HepG2 (cell line): ENCODE measurements at regions not wholly inside any gene's neighbourhood (a gene's known extent, or its start where the extent isn't known, plus 50 kb on each side); places are given as distances from the start of the nearest gene placed in this dataset.

Experiments used
- AGO1 ChIP-seq: fragments of 200-400 bp; formaldehyde crosslinking; IDR thresholded peaks from 2 replicates; pipeline ENCODE4 v1.6.1; 2017; ENCODE audit warnings: mild to moderate bottlenecking, low read depth, low read length, moderate library complexity; ENCODE audit not compliant: poor library complexity, severe bottlenecking
- ARID3A ChIP-seq: IDR thresholded peaks from 2 replicates; pipeline ENCODE4 v1.6.1; 2012; ENCODE audit warnings: low read depth, low read length, improper control_type of control experiment
- CREM ChIP-seq, 2 experiments: sonication (generic) in 1 of 2; formaldehyde crosslinking in 1 of 2; IDR thresholded peaks; 2 replicates each; pipeline versions ENCODE4 v1.4.0 to v1.6.1; 2016 to 2020; ENCODE audit warnings: antibody characterized with exemption in 1 of 2, mild to moderate bottlenecking in 1 of 2, missing genetic modification reagents in 1 of 2
- DBP ChIP-seq: sonication (generic); formaldehyde crosslinking; IDR thresholded peaks from 2 replicates; pipeline ENCODE4 v1.4.0; 2020; ENCODE audit warnings: missing genetic modification reagents; ENCODE audit errors: not compliant biosample characterization
- HNF4A ChIP-seq: sonication (generic); formaldehyde crosslinking; IDR thresholded peaks from 2 replicates; pipeline ENCODE4 v1.4.0; 2020; ENCODE audit warnings: missing genetic modification reagents
- SAP130 ChIP-seq: IDR thresholded peaks from 2 replicates; pipeline ENCODE4 v1.6.1; 2016; ENCODE audit warnings: low read depth
- SNAPC4 ChIP-seq: sonication (generic); formaldehyde crosslinking; IDR thresholded peaks from 2 replicates; pipeline ENCODE4 v1.4.0; 2020; ENCODE audit warnings: mild to moderate bottlenecking, missing genetic modification reagents
- TMF1 ChIP-seq: sonication (generic); formaldehyde crosslinking; IDR thresholded peaks from 2 replicates; pipeline ENCODE4 v1.8.1; 2022; ENCODE audit warnings: low read depth, missing genetic modification reagents
- ZFP41 ChIP-seq: sonication (generic); formaldehyde crosslinking; IDR thresholded peaks from 2 replicates; pipeline ENCODE4 v1.4.0; 2020; ENCODE audit warnings: mild to moderate bottlenecking, missing genetic modification reagents, borderline replicate concordance
- ZNF20 ChIP-seq: sonication (generic); formaldehyde crosslinking; IDR thresholded peaks from 2 replicates; pipeline ENCODE4 v1.4.0; 2020; ENCODE audit warnings: mild to moderate bottlenecking, moderate library complexity, missing genetic modification reagents
- ZNF441 ChIP-seq: sonication (generic); formaldehyde crosslinking; IDR thresholded peaks from 2 replicates; pipeline ENCODE4 v1.7.0; 2021; ENCODE audit warnings: missing genetic modification reagents, borderline replicate concordance
- ZNF740 ChIP-seq: sonication (generic); formaldehyde crosslinking; IDR thresholded peaks from 2 replicates; pipeline ENCODE4 v1.4.0; 2020; ENCODE audit warnings: missing genetic modification reagents

GRCh38 chr15:35209838-35210237 lies 124.7 kb upstream of the NANOGP8 start (continued):
- TF ChIP-seq HNF4A (CRISPR knock-in tag), result peak; percentile 26
- no peak for TF ChIP-seq SNAPC4
- TF ChIP-seq ZNF740 (CRISPR knock-in tag), result no peak
- TF ChIP-seq CREM (IDR thresholded peaks at IDR 0.05), result 0 out of 2 replicates have a peak, but pooled peaks have one; percentile 13
- no peak for TF ChIP-seq CREM (CRISPR knock-in tag; IDR thresholded peaks at IDR 0.05)
- no peak for TF ChIP-seq ZNF441 (CRISPR knock-in tag)
- TF ChIP-seq ZFP41, result no peak
- no peak for TF ChIP-seq DBP (CRISPR knock-in tag)
- peak; percentile 35; the same call in 1 of the 2 replicates for TF ChIP-seq SAP130 (CRISPR knock-in tag)
- TF ChIP-seq AGO1, result no peak
- no peak for TF ChIP-seq ZNF20 (CRISPR knock-in tag)
- TF ChIP-seq TMF1 (CRISPR knock-in tag), result no peak
- TF ChIP-seq ARID3A, result 0 out of 2 replicates have a peak, but pooled peaks have one; percentile 35
